Ovary (tissue), 7 donors: ENCODE measurements at regions not wholly inside any gene's neighbourhood (a gene's known extent, or its start where the extent isn't known, plus 50 kb on each side); places are given as distances from the start of the nearest gene placed in this dataset.
"Not testable (repeated sequence)": the region's sequence is repeated elsewhere in the genome, so short reads cannot be mapped to it uniquely, and the experiment has no call there.

ENCODE experiments used
- DNase-seq, 5 donors: peaks; one replicate each; pipeline ENCODE4 v3.0.0-alpha.2; 2019 to 2020
- H3K27ac ChIP-seq, 2 donors: fragments of 200-600 bp; one replicate each; pipeline versions ENCODE4 v1.5.1 to v1.8.0; 2019 to 2022
- H3K27me3 ChIP-seq: fragments of 200-600 bp; one replicate; pipeline ENCODE4 v1.8.0; 2022
- H3K36me3 ChIP-seq: fragments of 200-600 bp; sonication (generic); one replicate; pipeline ENCODE4 v1.5.1; 2019
- H3K4me1 ChIP-seq: one replicate; pipeline ENCODE4 v1.8.1; 2013; ENCODE audit warnings: mild to moderate bottlenecking, moderate library complexity; ENCODE audit not compliant: insufficient read depth
- H3K4me3 ChIP-seq: fragments of 200-600 bp; sonication (generic); one replicate; pipeline ENCODE4 v1.5.1; 2017
- H3K9me3 ChIP-seq, 2 donors: fragments of 200-600 bp in 1 of 2; sonication (generic) in 1 of 2; one replicate each; pipeline versions ENCODE4 v1.5.1 to v1.8.1; 2013 to 2019; ENCODE audit warnings: mild to moderate bottlenecking in 1 of 2, moderate library complexity in 1 of 2
- CTCF ChIP-seq, 3 donors: fragments of 450-650 bp in 2 of 3; fragments of 200-600 bp in 1 of 3; IDR thresholded peaks; one replicate each; pipeline versions ENCODE4 v1.5.1 to v1.8.0; 2016 to 2022; ENCODE audit warnings: antibody characterized with exemption in 3 of 3, mild to moderate bottlenecking in 1 of 3
- EP300 ChIP-seq: sonication (generic); formaldehyde crosslinking; IDR thresholded peaks from one replicate; pipeline ENCODE4 v1.6.1; 2017; ENCODE audit warnings: antibody characterized with exemption
- POLR2A ChIP-seq: fragments of 450-650 bp; IDR thresholded peaks from one replicate; pipeline ENCODE4 v1.6.1; 2017; ENCODE audit warnings: antibody characterized with exemption, mild to moderate bottlenecking, moderate library complexity
- WGBS, 3 donors: extraction: QIAGEN DNeasy Blood & Tissue Kit in 1 of 3; methylation state at CpG; one replicate each; pipeline versions ENCODE4 v1.1.5 to v1.1.7; 2013 to 2017; 5-methylcytosine and 5-hydroxymethylcytosine counted together
- intact Hi-C, 4 donors: fragments of 100-400 bp; cut with DNase I; formaldehyde crosslinking; loops; one replicate each; pipeline versions ENCODE4 v1.11.0 to v1.15.1; 2022 to 2023
- donor health status: DM: no; HTN: no; CAD: no; lungs with moderate emphysema.
- donor health status: DM: no; HTN: no; CAD: no.
- donor health status: Bipolar disorder and iron deficiency.
- donor health status: DM: no; HTN: no; CAD: no.
- donor health status: DM: yes; HTN: yes; CAD: no.

- Histone ChIP-seq H3K27ac (no peak overlapping the region), H3K9me3 (no peaks in the 10 kb centered on the region), H3K4me1 (no peaks in the 10 kb centered on the region), H3K27me3 (no peaks in the 10 kb centered on the region), H3K4me3 (no peak overlapping the region), H3K36me3 (no peaks in the 10 kb centered on the region)
- TF ChIP-seq POLR2A (no peak), EP300 (no peak)
- intact Hi-C loops = no loop called here
- DNase-seq = no peak
- WGBS, 3 donors = 39 to 57% (median 41%) methylated on average over 1 of the region's 1 CpG
Observed at GRCh38 chrX:107355533-107355932, 93.9 kb upstream of the FRMPD3 start.

DNA sequence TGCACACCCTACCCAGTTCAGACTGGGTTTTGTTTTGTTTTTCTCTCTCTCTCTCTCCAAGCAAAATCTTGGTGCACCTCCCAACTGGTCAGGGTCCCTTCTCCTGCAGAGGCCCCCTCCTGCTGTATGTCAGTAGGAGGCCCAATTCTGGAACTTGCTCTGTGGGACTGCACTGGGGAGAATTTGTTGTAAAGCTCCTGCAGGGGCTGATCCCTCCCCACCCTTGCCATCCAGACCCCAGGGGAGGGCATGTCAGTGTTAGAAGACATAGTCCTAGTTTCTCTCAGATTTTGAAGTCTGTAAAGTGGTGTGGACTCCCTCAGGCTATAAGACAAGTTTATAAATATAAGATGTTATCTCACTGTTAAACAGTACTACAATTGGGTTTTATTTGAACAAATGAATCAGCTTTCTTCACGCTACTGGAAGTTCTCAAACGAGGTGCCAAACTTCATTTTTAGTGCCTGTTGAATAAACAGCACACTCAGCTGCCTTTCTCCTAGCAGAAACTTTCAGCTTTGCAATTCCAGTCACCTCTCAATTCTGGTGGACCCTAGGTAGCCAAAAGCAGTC lies 88.6 kb upstream of the FRMPD3 start:
- DNase-seq = no peak
- Histone ChIP-seq H3K9me3 (no peaks in the 10 kb centered on the region), H3K27me3 (no peaks in the 10 kb centered on the region), H3K36me3 (no peaks in the 10 kb centered on the region), H3K4me3 (no peak overlapping the region), H3K4me1 (no peaks in the 10 kb centered on the region), H3K27ac (no peak overlapping the region)
- TF ChIP-seq CTCF (IDR thresholded peaks at IDR 0.05) = no peak
- TF ChIP-seq EP300 = no peak
- TF ChIP-seq POLR2A = no peak
- WGBS, 3 donors = 31 to 48% (median 33%) methylated on average over 2 of the region's 2 CpGs
- intact Hi-C loops = no loop called here

GRCh38 chrX:107370185-107370584 lies 79.3 kb upstream of the FRMPD3 start:
- 78 to 92% (median 85%) methylated on average over 3 of the region's 3 CpGs for WGBS, 3 donors
- H3K4me1 ChIP-seq, H3K27me3 ChIP-seq, DNase-seq, H3K4me3 ChIP-seq, H3K9me3 ChIP-seq, intact Hi-C loops, H3K27ac ChIP-seq, H3K36me3 ChIP-seq: not testable (repeated sequence)

DNA sequence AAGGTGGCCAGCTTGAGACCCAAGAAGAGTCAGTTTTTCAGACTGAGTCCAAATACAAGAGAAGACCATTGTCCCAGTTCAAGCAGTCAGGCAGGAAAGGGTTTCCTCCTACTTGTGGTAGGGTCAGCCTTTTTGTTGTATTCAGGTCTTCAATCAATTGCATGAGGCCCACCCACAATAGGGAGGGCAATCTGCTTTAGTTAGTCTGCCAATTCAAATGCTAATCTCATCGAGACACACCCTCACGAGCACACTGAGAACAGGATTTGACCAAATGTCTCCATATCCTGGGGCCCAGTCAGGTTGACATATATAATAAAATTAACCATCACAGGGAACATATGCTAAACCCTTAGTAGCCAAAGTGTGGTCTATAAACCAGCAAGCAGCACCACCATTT lies 75.3 kb upstream of the FRMPD3 start:
- H3K9me3 ChIP-seq = no peaks in the 10 kb centered on the region
- TF ChIP-seq POLR2A = no peak
- no peak for TF ChIP-seq EP300
- no peak for TF ChIP-seq CTCF (IDR thresholded peaks at IDR 0.05)
- 56 to 74% (median 63%) methylated on average over 2 of the region's 2 CpGs for WGBS, 3 donors

DNA sequence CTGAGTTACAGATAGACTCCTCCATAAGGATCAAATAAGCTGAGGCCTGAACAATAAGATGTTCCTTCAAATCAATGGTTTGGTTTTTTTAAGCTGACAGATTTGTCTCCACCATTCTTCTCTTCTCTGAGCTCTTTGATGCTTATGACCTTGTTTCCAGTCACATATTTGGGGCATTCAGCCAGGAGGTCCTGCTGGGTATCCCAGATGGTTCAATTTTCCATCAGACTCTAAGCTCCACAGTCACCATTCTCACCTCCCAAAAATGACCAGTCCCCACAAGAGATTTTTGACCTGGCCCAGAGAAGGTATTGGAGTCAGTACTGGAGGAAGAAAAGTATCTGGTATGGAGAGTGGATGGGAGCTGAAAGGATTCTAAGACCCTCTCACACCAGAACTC lies 74.6 kb upstream of the FRMPD3 start:
- peaks cover 1% of the 10 kb centered on the region for H3K4me1 ChIP-seq
- H3K27ac ChIP-seq = no peak overlapping the region
- no peak overlapping the region for H3K4me3 ChIP-seq
- intact Hi-C loops = no loop called here
- TF ChIP-seq POLR2A (no peak), CTCF (IDR thresholded peaks at IDR 0.05) (no peak), EP300 (no peak)
- H3K36me3 ChIP-seq = no peaks in the 10 kb centered on the region
- no peaks in the 10 kb centered on the region for H3K9me3 ChIP-seq
- no peak for DNase-seq
- no peaks in the 10 kb centered on the region for H3K27me3 ChIP-seq

More for the DNA sequence above, 75.3 kb upstream of the FRMPD3 start:
- Histone ChIP-seq H3K4me3 (no peak overlapping the region), H3K4me1 (peaks cover 1% of the 10 kb centered on the region), H3K27ac (no peak overlapping the region), H3K36me3 (no peaks in the 10 kb centered on the region), H3K27me3 (no peaks in the 10 kb centered on the region)
- no peak for DNase-seq
- intact Hi-C loops = no loop called here

DNA sequence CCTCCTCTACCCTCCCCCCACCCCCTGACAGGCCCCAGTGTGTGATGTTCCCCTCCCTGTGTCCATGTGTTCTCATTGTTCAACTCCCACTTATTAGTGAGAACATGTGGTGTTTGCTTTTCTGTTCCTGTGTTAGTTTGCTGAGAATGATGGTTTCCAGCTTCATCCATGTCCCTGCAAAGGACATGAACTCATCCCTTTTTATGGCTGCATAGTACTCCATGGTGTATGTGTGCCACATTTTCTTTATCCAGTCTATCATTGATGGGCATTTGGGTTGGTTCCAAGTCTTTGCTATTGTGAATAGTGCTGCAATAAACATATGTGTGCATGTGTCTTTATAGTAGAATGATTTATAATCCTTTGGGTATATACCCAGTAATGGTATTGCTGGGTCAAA lies 73.3 kb upstream of the FRMPD3 start:
- H3K4me3 ChIP-seq, H3K36me3 ChIP-seq, H3K27ac ChIP-seq, intact Hi-C loops, H3K9me3 ChIP-seq, DNase-seq, H3K4me1 ChIP-seq, H3K27me3 ChIP-seq: not testable (repeated sequence)
